Activated T-helper 9 cell treated with anti-CD3 and anti-CD28 coated beads, Interleukin-2, amount 50 U/mL, for 16 hours (primary cell): ENCODE measurements at regions not wholly inside any gene's neighbourhood (a gene's known extent, or its start where the extent isn't known, plus 50 kb on each side); places are given as distances from the start of the nearest gene placed in this dataset.
"Not testable (repeated sequence)": the region's sequence is repeated elsewhere in the genome, so short reads cannot be mapped to it uniquely, and the experiment has no call there.

Experiments
- DNase-seq: peaks from one replicate; pipeline ENCODE4 v3.0.0-alpha.2; 2020; ENCODE audit warnings: low read depth

GRCh38 chr6:27826612-27826985 lies 85.6 kb downstream of the OR2B2 start:
- DNase-seq: not testable (repeated sequence)

- not testable (repeated sequence) for DNase-seq
Observed at GRCh38 chr6:27825848-27826611, 86.2 kb downstream of the OR2B2 start.

- DNase-seq: no peak
Observed at GRCh38 chr6:27825025-27825793, 87.0 kb downstream of the OR2B2 start.

- DNase-seq: not testable (repeated sequence)
Observed at GRCh38 chr6:27824211-27825024, 87.8 kb downstream of the OR2B2 start.

GRCh38 chr6:27823714-27824210 lies 88.4 kb downstream of the OR2B2 start:
- DNase-seq: peak; percentile 28

- DNase-seq: no peak
Observed at GRCh38 chr6:27816906-27817305, 95.3 kb downstream of the OR2B2 start.

GRCh38 chr6:27814665-27815424 lies 97.4 kb downstream of the OR2B2 start:
- DNase-seq: peak; percentile 40

GRCh38 chr6:27814415-27814664 lies 97.9 kb downstream of the OR2B2 start:
- DNase-seq: not testable (repeated sequence)

- DNase-seq: no peak
Observed at GRCh38 chr6:27812805-27813492, 99.2 kb downstream of the OR2B2 start.

- no peak for DNase-seq
Observed at GRCh38 chr6:27812078-27812804, 100.0 kb downstream of the OR2B2 start.

- DNase-seq: no peak
Observed at GRCh38 chr6:27811451-27811772, 100.8 kb downstream of the OR2B2 start.

- DNase-seq: no peak
Observed at GRCh38 chr6:27810768-27811450, 101.3 kb downstream of the OR2B2 start.

- peak; percentile 48 for DNase-seq
Observed at GRCh38 chr6:27809939-27810767, 102.0 kb downstream of the OR2B2 start.

- DNase-seq: no peak
Observed at GRCh38 chr6:27809067-27809938, 102.9 kb downstream of the OR2B2 start.

- not testable (repeated sequence) for DNase-seq
Observed at GRCh38 chr6:27808242-27809066, 103.7 kb downstream of the OR2B2 start.

GRCh38 chr6:27807441-27808241 lies 104.6 kb downstream of the OR2B2 start:
- DNase-seq: peak; percentile 36
